ENCODE measurements at regions not wholly inside any gene's neighbourhood (a gene's known extent, or its start where the extent isn't known, plus 50 kb on each side); places are given as distances from the start of the nearest gene placed in this dataset.

DNA sequence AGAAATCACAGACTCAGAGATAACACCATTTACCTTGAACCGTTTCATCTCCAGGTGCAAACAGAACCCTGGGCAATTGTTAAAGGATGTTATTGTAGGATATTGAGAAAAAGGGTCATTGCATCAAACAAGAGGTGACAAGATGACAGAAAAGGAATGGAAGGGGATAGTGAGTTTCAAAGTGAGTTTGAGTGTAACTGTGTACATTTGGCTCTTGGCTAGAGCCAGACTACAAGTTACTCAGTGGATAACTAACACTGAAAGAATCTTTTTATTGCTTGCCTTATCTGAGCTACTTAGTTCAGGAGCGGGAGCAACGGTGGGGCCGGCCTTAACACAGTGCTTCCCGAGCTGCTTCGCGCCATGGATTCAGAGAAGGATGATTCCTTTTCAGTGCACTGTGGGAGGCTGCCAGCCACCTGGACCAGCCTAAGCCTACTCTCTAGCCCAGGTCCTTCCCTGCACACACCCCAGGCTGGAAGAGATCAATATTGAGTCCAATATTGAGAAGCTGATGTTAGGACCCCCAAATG, 193.4 kb downstream of the ATPSCKMT start:
- H3K4me3 Mint-ChIP-seq = no peak overlapping the region
- DNase-seq = no peak
- H3K36me3 Mint-ChIP-seq = no peaks in the 10 kb centered on the region
- H3K27ac Mint-ChIP-seq = no peak overlapping the region
- Histone ChIP-seq H4K20me1 (ENCODE audit: insufficient read depth, low read length) (no peaks in the 10 kb centered on the region), H3K4me1 (ENCODE audit: control insufficient read depth in 1 of 2, insufficient read depth in 2 of 2, low read length in 2 of 2) (no peaks in the 10 kb centered on the region), H3K27ac (ENCODE audit: low read depth in 1 of 2, low read length in 2 of 2) (no peak overlapping the region), H3K4me3 (replicated peaks in 1 of 3; ENCODE audit: low read depth in 2 of 3, low read length in 3 of 3) (no peak overlapping the region), H3K9me3 (replicated peaks in 1 of 2; ENCODE audit: control insufficient read depth in 1 of 2, insufficient read depth in 1 of 2, low read length in 2 of 2) (peaks cover 15 to 17% of the 10 kb centered on the region in 2 donors), H3K9ac (ENCODE audit: insufficient read depth, low read length, poor library complexity, severe bottlenecking) (no peak overlapping the region), H3K27me3 (ENCODE audit: control insufficient read depth in 2 of 2, insufficient read depth in 2 of 2, low read length in 2 of 2) (no peaks in the 10 kb centered on the region), H3K36me3 (replicated peaks in 1 of 2; ENCODE audit: control insufficient read depth in 1 of 2, insufficient read depth in 2 of 2, low read length in 2 of 2) (no peaks in the 10 kb centered on the region), H3K79me2 (ENCODE audit: insufficient read depth, low read length) (no peaks in the 10 kb centered on the region), H3K4me2 (replicated peaks; ENCODE audit: extremely low read depth, low read length, poor library complexity, severe bottlenecking) (no peak overlapping the region), H2AFZ (ENCODE audit: insufficient read depth, low read depth, low read length, poor library complexity, severe bottlenecking) (no peak overlapping the region)
- WGBS (ENCODE audit: insufficient coverage) = 57% methylated on average over 6 of the region's 7 CpGs
- peaks cover 2 to 24% (median 15%) of the 10 kb centered on the region in 7 donors for H3K9me3 Mint-ChIP-seq
- peaks cover 0 to 3% (median 0%) of the 10 kb centered on the region in 3 donors for H3K27me3 Mint-ChIP-seq (ENCODE audit: low read depth in 3 of 3)
- intact Hi-C loops (cut with micrococcal nuclease) = no loop called here
- TF ChIP-seq CTCF (IDR thresholded peaks at IDR 0.05) = no peak
- no peaks in the 10 kb centered on the region for H3K4me1 Mint-ChIP-seq

GRCh38 chr5:10049858-10050455, 199.7 kb downstream of the ATPSCKMT start:
- no peaks in the 10 kb centered on the region for H3K27me3 ChIP-seq (ENCODE audit: control insufficient read depth in 2 of 2, insufficient read depth in 2 of 2, low read length in 2 of 2)
- H3K27ac Mint-ChIP-seq = no peak overlapping the region
- H3K36me3 Mint-ChIP-seq = no peaks in the 10 kb centered on the region
- H3K9me3 Mint-ChIP-seq = peaks cover 9 to 32% (median 26%) of the 10 kb centered on the region in 7 donors
- intact Hi-C loops (cut with micrococcal nuclease) = no loop called here
- H3K4me2 ChIP-seq (replicated peaks; ENCODE audit: extremely low read depth, low read length, poor library complexity, severe bottlenecking) = no peak overlapping the region
- no peak overlapping the region for H3K4me3 ChIP-seq (replicated peaks in 1 of 3; ENCODE audit: low read depth in 2 of 3, low read length in 3 of 3)
- H2AFZ ChIP-seq (ENCODE audit: insufficient read depth, low read depth, low read length, poor library complexity, severe bottlenecking) = no peak overlapping the region
- no peaks in the 10 kb centered on the region for H3K4me1 ChIP-seq (ENCODE audit: control insufficient read depth in 1 of 2, insufficient read depth in 2 of 2, low read length in 2 of 2)
- no peak for TF ChIP-seq CTCF (IDR thresholded peaks at IDR 0.05)
- 89% methylated on average over 1 of the region's 1 CpG for WGBS (ENCODE audit: insufficient coverage)
- peaks cover 18 to 24% of the 10 kb centered on the region in 2 donors for H3K9me3 ChIP-seq (replicated peaks in 1 of 2; ENCODE audit: control insufficient read depth in 1 of 2, insufficient read depth in 1 of 2, low read length in 2 of 2)
- H3K79me2 ChIP-seq (ENCODE audit: insufficient read depth, low read length) = no peaks in the 10 kb centered on the region
- no peak for DNase-seq
- no peaks in the 10 kb centered on the region for H4K20me1 ChIP-seq (ENCODE audit: insufficient read depth, low read length)
- no peaks in the 10 kb centered on the region for H3K4me1 Mint-ChIP-seq
- no peak overlapping the region for H3K27ac ChIP-seq (ENCODE audit: low read depth in 1 of 2, low read length in 2 of 2)
- no peak overlapping the region for H3K9ac ChIP-seq (ENCODE audit: insufficient read depth, low read length, poor library complexity, severe bottlenecking)
- no peaks in the 10 kb centered on the region for H3K36me3 ChIP-seq (replicated peaks in 1 of 2; ENCODE audit: control insufficient read depth in 1 of 2, insufficient read depth in 2 of 2, low read length in 2 of 2)
- peaks cover 0 to 3% (median 1%) of the 10 kb centered on the region in 3 donors for H3K27me3 Mint-ChIP-seq (ENCODE audit: low read depth in 3 of 3)
- H3K4me3 Mint-ChIP-seq = no peak overlapping the region
